OCI-LY7 (cell line): ENCODE measurements at regions not wholly inside any gene's neighbourhood (a gene's known extent, or its start where the extent isn't known, plus 50 kb on each side); places are given as distances from the start of the nearest gene placed in this dataset.
A peak's percentile ranks its signal among the peaks of the same experiment; 100 is the strongest.

Source experiments
- BruUV-seq: library from RNA; stranded (reverse); fragments of 400-500 nt; replicated peaks from 2 replicates; lab custom pipeline; 2021; lab: Mats Ljungman, UMichigan
- CTCF ChIA-PET: fragments of 300-600 bp; sonication (Branson Sonifier 250); formaldehyde crosslinking; loops from one replicate; lab custom pipeline; 2022; ENCODE audit warnings: antibody characterized with exemption; ENCODE audit not compliant: unreplicated experiment; lab: Charles Lee
- POLR2A ChIA-PET: fragments of 300-600 bp; sonication (Branson Sonifier 250); formaldehyde crosslinking; loops from one replicate; lab custom pipeline; 2022; ENCODE audit warnings: antibody characterized with exemption; lab: Charles Lee
- DNase-seq: peaks from one replicate; pipeline ENCODE4 v3.0.0-alpha.2; 2015; ENCODE audit warnings: low spot score
- H2AFZ ChIP-seq: fragments of 200-600 bp; sonication (generic), shearing (Covaris generic); 2 replicates; pipeline ENCODE4 v1.6.1; 2014; ENCODE audit warnings: mild to moderate bottlenecking, antibody characterized with exemption, low read length, moderate library complexity
- H3K27ac ChIP-seq: fragments of 200-600 bp; sonication (generic); 2 replicates; pipeline ENCODE4 v1.5.1; 2014; ENCODE audit warnings: mixed run types, low read depth, mild to moderate bottlenecking, moderate library complexity, low read length, inconsistent platforms; ENCODE audit not compliant: poor library complexity, severe bottlenecking
- H3K36me3 ChIP-seq: fragments of 200-600 bp; sonication (generic); 2 replicates; pipeline ENCODE4 v1.6.1; 2014; ENCODE audit warnings: mild to moderate bottlenecking, antibody characterized with exemption, low read length, moderate library complexity, mixed read lengths; ENCODE audit not compliant: insufficient read depth
- H3K4me1 ChIP-seq: fragments of 200-600 bp; sonication (generic); 2 replicates; pipeline ENCODE4 v1.5.1; 2014; ENCODE audit warnings: mild to moderate bottlenecking, low read length; ENCODE audit not compliant: insufficient read depth, poor library complexity, severe bottlenecking
- H3K4me2 ChIP-seq: fragments of 200-600 bp; sonication (generic); 2 replicates; pipeline ENCODE4 v1.6.1; 2014; ENCODE audit warnings: mild to moderate bottlenecking, low read length
- H3K4me3 ChIP-seq: fragments of 200-600 bp; sonication (generic); 2 replicates; pipeline ENCODE4 v1.5.1; 2014; ENCODE audit warnings: mild to moderate bottlenecking, low read depth, low read length; ENCODE audit not compliant: poor library complexity, severe bottlenecking
- H3K79me2 ChIP-seq: fragments of 200-600 bp; sonication (generic); 2 replicates; pipeline ENCODE4 v1.6.1; 2016; ENCODE audit warnings: low read depth, mild to moderate bottlenecking, low read length, moderate library complexity, mixed read lengths; ENCODE audit not compliant: insufficient read depth
- H3K9me2 ChIP-seq: fragments of 200-600 bp; sonication (generic); 2 replicates; pipeline ENCODE4 v1.6.1; 2016; ENCODE audit warnings: mild to moderate bottlenecking, low read length, mixed read lengths; ENCODE audit not compliant: insufficient read depth
- H3K9me3 ChIP-seq: fragments of 200-600 bp; sonication (generic); 2 replicates; pipeline ENCODE4 v1.6.1; 2014; ENCODE audit warnings: mild to moderate bottlenecking, mixed run types, low read length, mixed read lengths
- H4K20me1 ChIP-seq: fragments of 200-600 bp; sonication (generic); 2 replicates; pipeline ENCODE4 v1.6.1; 2014; ENCODE audit warnings: mild to moderate bottlenecking, antibody characterized with exemption, low read length, moderate library complexity, mixed read lengths; ENCODE audit not compliant: insufficient read depth
- CTCF ChIP-seq: fragments of 200-600 bp; sonication (generic); conservative IDR thresholded peaks from 2 replicates; pipeline ENCODE4 v1.5.1; 2014; ENCODE audit warnings: mild to moderate bottlenecking, antibody characterized with exemption, low read length, moderate library complexity, mixed read lengths
- EZH2phosphoT487 ChIP-seq: fragments of 200-600 bp; sonication (generic); IDR thresholded peaks from 2 replicates; pipeline ENCODE4 v1.6.1; 2018; ENCODE audit warnings: low read depth, borderline replicate concordance, mild to moderate bottlenecking, mixed run types, antibody characterized with exemption, low read length, moderate library complexity, mixed read lengths
- intact Hi-C: fragments of 100-400 bp; cut with micrococcal nuclease; formaldehyde crosslinking; loops from one replicate; pipeline ENCODE4 v1.10.0; 2022; ENCODE audit not compliant: unreplicated experiment

- intact Hi-C loops, result no loop called here
- POLR2A ChIA-PET, result no interaction called here
- no TSS peak for BruUV-seq
Observed at GRCh38 chrX:42385730-42386129, 392.2 kb downstream of the PPP1R2C start.

GRCh38 chrX:42384956-42385355 lies 393.0 kb downstream of the PPP1R2C start:
- Histone ChIP-seq H2AFZ (peak overlapping the region; percentile 25; the same call in 1 of the 2 replicates), H3K27ac (no peak overlapping the region), H3K36me3 (no peaks in the 10 kb centered on the region), H3K79me2 (no peaks in the 10 kb centered on the region), H3K4me3 (no peak overlapping the region), H4K20me1 (no peaks in the 10 kb centered on the region), H3K9me3 (no peaks in the 10 kb centered on the region), H3K9me2 (no peaks in the 10 kb centered on the region), H3K4me1 (no peaks in the 10 kb centered on the region), H3K4me2 (no peak overlapping the region)
- POLR2A ChIA-PET, result interaction anchor here (0.6 to 0.7 kb wide), 2 partner anchors 84 to 573 kb away, joined by 3 read pairs; no protein-coding TSS in a partner anchor
- no TSS peak for BruUV-seq
- intact Hi-C loops, result no loop called here
- CTCF ChIA-PET, result no interaction called here
- DNase-seq, result no peak
- TF ChIP-seq CTCF, result no peak
- TF ChIP-seq EZH2phosphoT487, result no peak

More at GRCh38 chrX:42385730-42386129, 392.2 kb downstream of the PPP1R2C start:
- no peaks in the 10 kb centered on the region for H3K36me3 ChIP-seq
- H3K4me2 ChIP-seq, result no peak overlapping the region
- no peaks in the 10 kb centered on the region for H3K4me1 ChIP-seq
- H3K79me2 ChIP-seq, result no peaks in the 10 kb centered on the region
- no peak overlapping the region for H3K27ac ChIP-seq
- CTCF ChIA-PET, result no interaction called here
- no peak overlapping the region for H2AFZ ChIP-seq
- TF ChIP-seq EZH2phosphoT487 (no peak), CTCF (no peak)
- no peaks in the 10 kb centered on the region for H3K9me3 ChIP-seq
- H4K20me1 ChIP-seq, result no peaks in the 10 kb centered on the region
- H3K9me2 ChIP-seq, result no peaks in the 10 kb centered on the region
- no peak for DNase-seq
- H3K4me3 ChIP-seq, result no peak overlapping the region

- no peak overlapping the region for H3K4me3 ChIP-seq
- intact Hi-C loops, result no loop called here
- H3K9me3 ChIP-seq, result no peaks in the 10 kb centered on the region
- BruUV-seq, result no TSS peak
- H4K20me1 ChIP-seq, result no peaks in the 10 kb centered on the region
- DNase-seq, result no peak
- no peaks in the 10 kb centered on the region for H3K79me2 ChIP-seq
- no peaks in the 10 kb centered on the region for H3K36me3 ChIP-seq
- H3K4me2 ChIP-seq, result no peak overlapping the region
- no peaks in the 10 kb centered on the region for H3K4me1 ChIP-seq
- POLR2A ChIA-PET, result no interaction called here
- no peaks in the 10 kb centered on the region for H3K9me2 ChIP-seq
- CTCF ChIA-PET, result no interaction called here
- no peak overlapping the region for H3K27ac ChIP-seq
- TF ChIP-seq EZH2phosphoT487, result no peak
- no peak for TF ChIP-seq CTCF
- no peak overlapping the region for H2AFZ ChIP-seq
Observed at GRCh38 chrX:42378857-42379256, 399.1 kb downstream of the PPP1R2C start.
